Epidermal melanocyte (primary cell): ENCODE measurements at regions not wholly inside any gene's neighbourhood (a gene's known extent, or its start where the extent isn't known, plus 50 kb on each side); places are given as distances from the start of the nearest gene placed in this dataset.

Experiments used
- DNase-seq: peaks from one replicate; pipeline ENCODE4 v3.0.0; 2011; ENCODE audit warnings: low spot score; ENCODE audit not compliant: insufficient read length

- DNase-seq = no peak
These were observed 794.0 kb downstream of the TBC1D22A start for GRCh38 chr22:47556473-47556872.

- DNase-seq = no peak
These were observed 791.0 kb downstream of the TBC1D22A start for GRCh38 chr22:47553436-47553835.

- DNase-seq = no peak
These were observed 790.2 kb downstream of the TBC1D22A start for GRCh38 chr22:47552541-47553205.

GRCh38 chr22:47552024-47552423 lies 789.6 kb downstream of the TBC1D22A start:
- no peak for DNase-seq

- DNase-seq = no peak
These were observed 789.0 kb downstream of the TBC1D22A start for GRCh38 chr22:47551431-47551775.

- no peak for DNase-seq
These were observed 788.3 kb downstream of the TBC1D22A start for GRCh38 chr22:47550524-47551430.

GRCh38 chr22:47549741-47550340 lies 787.4 kb downstream of the TBC1D22A start:
- DNase-seq = no peak

GRCh38 chr22:47548953-47549740 lies 786.7 kb downstream of the TBC1D22A start:
- no peak for DNase-seq

GRCh38 chr22:47547881-47548650 lies 785.6 kb downstream of the TBC1D22A start:
- no peak for DNase-seq

GRCh38 chr22:47547239-47547661 lies 784.8 kb downstream of the TBC1D22A start:
- no peak for DNase-seq

GRCh38 chr22:47544696-47545095 lies 782.2 kb downstream of the TBC1D22A start:
- DNase-seq = no peak

- no peak for DNase-seq
These were observed 781.0 kb downstream of the TBC1D22A start for GRCh38 chr22:47543447-47543846.

- DNase-seq = no peak
These were observed 777.6 kb downstream of the TBC1D22A start for GRCh38 chr22:47540011-47540410.

GRCh38 chr22:47539374-47539773 lies 776.9 kb downstream of the TBC1D22A start:
- no peak for DNase-seq

GRCh38 chr22:47535681-47536080 lies 773.2 kb downstream of the TBC1D22A start:
- DNase-seq = no peak

GRCh38 chr22:47534804-47535410 lies 772.5 kb downstream of the TBC1D22A start:
- no peak for DNase-seq

- no peak for DNase-seq
These were observed 771.7 kb downstream of the TBC1D22A start for GRCh38 chr22:47533961-47534803.

- DNase-seq = no peak
These were observed 754.6 kb downstream of the TBC1D22A start for GRCh38 chr22:47517062-47517461.

GRCh38 chr22:47515384-47516125 lies 753.1 kb downstream of the TBC1D22A start:
- DNase-seq = no peak
